ENCODE measurements at regions not wholly inside any gene's neighbourhood (a gene's known extent, or its start where the extent isn't known, plus 50 kb on each side); places are given as distances from the start of the nearest gene placed in this dataset.

DNA sequence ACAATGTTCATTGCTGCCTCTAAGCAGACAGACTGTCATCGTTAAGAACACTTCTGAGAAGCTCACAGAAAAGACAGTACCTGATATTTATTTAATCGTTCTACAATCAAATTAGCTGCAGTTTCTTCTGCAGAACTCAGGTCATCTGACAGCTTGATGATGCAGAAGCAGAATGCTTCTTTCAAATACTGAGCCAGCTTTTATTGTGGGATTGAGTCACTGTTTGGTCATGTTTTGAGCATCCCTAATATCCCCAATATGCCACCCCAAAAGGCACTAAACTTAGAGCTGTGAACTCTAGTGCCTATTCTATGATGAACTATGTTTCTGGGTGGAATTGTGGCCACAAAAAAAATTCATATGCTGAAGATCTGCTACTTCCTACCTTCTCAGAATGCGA lies 51.0 kb upstream of the NLGN4Y start:
- no peak overlapping the region for H3K4me3 ChIP-seq (ENCODE audit: low read length)
- DNase-seq (ENCODE audit: low read depth), result no peak
- TF ChIP-seq CTCF (conservative IDR thresholded peaks at IDR 0.05; ENCODE audit: low read length), result no peak

All from AG10803 (cell line).